ENCODE measurements at regions not wholly inside any gene's neighbourhood (a gene's known extent, or its start where the extent isn't known, plus 50 kb on each side); places are given as distances from the start of the nearest gene placed in this dataset.

DNA sequence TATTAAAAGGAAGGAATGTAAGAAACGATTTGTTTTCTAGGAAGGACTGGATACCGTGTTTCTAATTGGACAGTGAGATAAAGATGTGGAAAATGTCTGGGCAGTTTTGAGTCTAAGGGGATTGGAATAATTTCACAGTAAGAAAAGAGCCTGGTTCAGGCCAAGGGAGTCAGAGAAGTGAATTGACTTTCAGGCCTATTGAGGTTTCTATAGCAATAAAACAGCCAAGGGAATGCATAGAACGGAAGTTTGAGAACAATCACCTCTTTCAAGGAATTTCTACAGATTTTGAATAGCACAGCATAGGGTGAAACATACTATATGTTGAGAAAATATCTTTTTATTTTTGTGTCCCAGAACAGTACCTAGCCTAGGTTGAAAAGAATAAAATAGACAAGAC is 271.6 kb upstream of the TRPM3 start:
- H2AFZ ChIP-seq (ENCODE audit: low read depth), result no peak overlapping the region
- no peak overlapping the region for H3K4me3 ChIP-seq (IDR thresholded peaks at IDR 0.05; ENCODE audit: insufficient read depth, low read depth, low read length)
- no peaks in the 10 kb centered on the region for H3K27me3 ChIP-seq (ENCODE audit: insufficient read depth, low read depth)
- TF ChIP-seq, protein P1, sequence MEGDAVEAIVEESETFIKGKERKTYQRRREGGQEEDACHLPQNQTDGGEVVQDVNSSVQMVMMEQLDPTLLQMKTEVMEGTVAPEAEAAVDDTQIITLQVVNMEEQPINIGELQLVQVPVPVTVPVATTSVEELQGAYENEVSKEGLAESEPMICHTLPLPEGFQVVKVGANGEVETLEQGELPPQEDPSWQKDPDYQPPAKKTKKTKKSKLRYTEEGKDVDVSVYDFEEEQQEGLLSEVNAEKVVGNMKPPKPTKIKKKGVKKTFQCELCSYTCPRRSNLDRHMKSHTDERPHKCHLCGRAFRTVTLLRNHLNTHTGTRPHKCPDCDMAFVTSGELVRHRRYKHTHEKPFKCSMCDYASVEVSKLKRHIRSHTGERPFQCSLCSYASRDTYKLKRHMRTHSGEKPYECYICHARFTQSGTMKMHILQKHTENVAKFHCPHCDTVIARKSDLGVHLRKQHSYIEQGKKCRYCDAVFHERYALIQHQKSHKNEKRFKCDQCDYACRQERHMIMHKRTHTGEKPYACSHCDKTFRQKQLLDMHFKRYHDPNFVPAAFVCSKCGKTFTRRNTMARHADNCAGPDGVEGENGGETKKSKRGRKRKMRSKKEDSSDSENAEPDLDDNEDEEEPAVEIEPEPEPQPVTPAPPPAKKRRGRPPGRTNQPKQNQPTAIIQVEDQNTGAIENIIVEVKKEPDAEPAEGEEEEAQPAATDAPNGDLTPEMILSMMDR (conservative IDR thresholded peaks at IDR 0.05; ENCODE audit: low read depth, low read length), result no peak
- no peak overlapping the region for H3K27ac ChIP-seq
- no peaks in the 10 kb centered on the region for H3K36me3 ChIP-seq (ENCODE audit: insufficient read depth)
- no peaks in the 10 kb centered on the region for H3K4me1 ChIP-seq (ENCODE audit: low read depth, poor library complexity, severe bottlenecking)
- H4K20me1 ChIP-seq (ENCODE audit: insufficient read depth), result no peaks in the 10 kb centered on the region
- H3K79me2 ChIP-seq (ENCODE audit: insufficient read depth, low read depth), result no peaks in the 10 kb centered on the region
- H3K4me2 ChIP-seq, result no peak overlapping the region
- no peak overlapping the region for H3K9ac ChIP-seq

DNA sequence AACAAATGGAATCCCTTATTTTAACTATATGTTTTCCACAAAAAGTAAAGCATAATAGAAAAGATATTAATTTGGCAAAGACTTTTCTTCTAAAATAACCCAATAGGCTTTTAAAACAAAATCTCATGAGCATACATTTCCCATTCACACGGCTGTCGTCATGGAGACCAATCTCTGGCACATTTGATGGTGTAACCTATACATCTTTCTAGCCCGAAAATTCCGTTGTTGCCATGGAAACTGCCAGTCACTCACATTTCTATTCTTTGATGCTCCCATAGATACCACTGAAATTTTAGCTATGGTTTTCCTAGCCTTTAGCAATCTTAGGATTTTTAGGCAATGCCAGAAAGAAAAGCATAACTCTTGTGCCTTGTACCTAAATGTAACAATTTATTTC is 262.9 kb upstream of the TRPM3 start:
- no peaks in the 10 kb centered on the region for H3K79me2 ChIP-seq (ENCODE audit: insufficient read depth, low read depth)
- no peaks in the 10 kb centered on the region for H3K36me3 ChIP-seq (ENCODE audit: insufficient read depth)
- H3K4me1 ChIP-seq (ENCODE audit: low read depth, poor library complexity, severe bottlenecking), result no peaks in the 10 kb centered on the region
- TF ChIP-seq, protein P1 (conservative IDR thresholded peaks at IDR 0.05; ENCODE audit: low read depth, low read length), result no peak
- H3K4me2 ChIP-seq, result no peak overlapping the region
- no peak overlapping the region for H3K4me3 ChIP-seq (IDR thresholded peaks at IDR 0.05; ENCODE audit: insufficient read depth, low read depth, low read length)
- H3K27ac ChIP-seq, result no peak overlapping the region
- no peak overlapping the region for H3K9ac ChIP-seq
- H2AFZ ChIP-seq (ENCODE audit: low read depth), result no peak overlapping the region
- H3K27me3 ChIP-seq (ENCODE audit: insufficient read depth, low read depth), result no peaks in the 10 kb centered on the region
- H4K20me1 ChIP-seq (ENCODE audit: insufficient read depth), result no peaks in the 10 kb centered on the region

DNA sequence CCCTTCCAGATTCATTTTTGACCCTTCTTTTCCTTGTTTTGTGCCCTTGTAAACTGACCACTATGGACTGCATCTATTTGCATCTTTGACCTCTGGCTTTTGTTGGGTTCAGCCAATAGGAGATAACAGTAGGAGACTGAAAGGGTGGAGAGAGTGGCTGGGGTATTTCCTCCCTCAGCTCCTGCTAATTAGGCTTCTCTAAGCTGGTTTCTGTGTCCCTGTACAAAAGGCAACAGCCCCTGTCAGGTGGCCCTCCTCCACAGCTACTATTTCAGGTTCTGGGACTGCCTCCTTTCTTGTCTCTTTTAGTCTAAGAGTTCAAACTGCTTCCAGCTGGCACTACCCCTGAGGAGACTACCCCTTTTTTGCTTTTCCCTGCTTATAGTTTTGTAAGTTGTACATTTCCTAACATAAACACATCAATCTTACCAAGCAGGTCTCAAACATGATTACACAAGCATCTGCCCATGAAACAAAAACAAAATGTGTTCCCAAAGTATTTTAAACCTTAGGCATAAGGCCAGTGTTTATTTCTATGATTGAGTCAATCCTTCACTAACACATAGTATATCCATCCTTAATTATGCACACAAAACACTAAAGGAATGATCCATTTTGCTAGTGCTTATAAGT is 262.0 kb upstream of the TRPM3 start:
- H3K4me2 ChIP-seq, result no peak overlapping the region
- TF ChIP-seq, protein P1 (conservative IDR thresholded peaks at IDR 0.05; ENCODE audit: low read depth, low read length), result no peak

DNA sequence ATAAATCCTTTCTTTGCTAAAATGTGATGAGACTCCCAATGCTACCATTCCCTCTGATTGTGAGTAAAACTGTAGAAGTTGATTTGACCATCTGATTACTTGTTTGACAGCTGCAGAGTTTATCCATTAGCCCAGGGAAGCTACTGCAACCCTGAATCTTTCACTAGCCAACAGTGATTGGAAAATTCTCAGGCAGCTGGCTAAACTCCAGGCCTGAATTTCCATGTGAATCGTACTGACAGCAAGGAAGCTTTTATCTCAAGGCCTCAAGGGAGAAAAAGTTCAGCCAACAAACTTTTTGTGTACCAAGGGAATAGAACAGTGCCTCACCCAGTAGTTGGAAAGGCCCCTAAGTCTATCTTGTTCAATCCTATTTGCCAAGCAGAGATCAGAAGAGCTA is 246.7 kb upstream of the TRPM3 start:
- Histone ChIP-seq H3K4me1 (ENCODE audit: low read depth, poor library complexity, severe bottlenecking) (no peaks in the 10 kb centered on the region), H3K36me3 (ENCODE audit: insufficient read depth) (no peaks in the 10 kb centered on the region)
- TF ChIP-seq, protein P1 (conservative IDR thresholded peaks at IDR 0.05; ENCODE audit: low read depth, low read length), result no peak

More for the DNA sequence above, 262.0 kb upstream of the TRPM3 start:
- Histone ChIP-seq H3K4me1 (ENCODE audit: low read depth, poor library complexity, severe bottlenecking) (no peaks in the 10 kb centered on the region), H3K36me3 (ENCODE audit: insufficient read depth) (no peaks in the 10 kb centered on the region), H3K4me3 (IDR thresholded peaks at IDR 0.05; ENCODE audit: insufficient read depth, low read depth, low read length) (no peak overlapping the region), H4K20me1 (ENCODE audit: insufficient read depth) (no peaks in the 10 kb centered on the region), H3K9ac (no peak overlapping the region), H3K79me2 (ENCODE audit: insufficient read depth, low read depth) (no peaks in the 10 kb centered on the region), H3K27me3 (ENCODE audit: insufficient read depth, low read depth) (no peaks in the 10 kb centered on the region), H3K27ac (no peak overlapping the region), H2AFZ (ENCODE audit: low read depth) (no peak overlapping the region)

More for the DNA sequence above, 246.7 kb upstream of the TRPM3 start:
- Histone ChIP-seq H3K9ac (no peak overlapping the region), H3K27me3 (ENCODE audit: insufficient read depth, low read depth) (no peaks in the 10 kb centered on the region), H3K79me2 (ENCODE audit: insufficient read depth, low read depth) (no peaks in the 10 kb centered on the region), H2AFZ (ENCODE audit: low read depth) (no peak overlapping the region), H3K4me3 (IDR thresholded peaks at IDR 0.05; ENCODE audit: insufficient read depth, low read depth, low read length) (no peak overlapping the region), H3K27ac (no peak overlapping the region), H3K4me2 (no peak overlapping the region), H4K20me1 (ENCODE audit: insufficient read depth) (no peaks in the 10 kb centered on the region)
